ENCODE measurements at regions not wholly inside any gene's neighbourhood (a gene's known extent, or its start where the extent isn't known, plus 50 kb on each side); places are given as distances from the start of the nearest gene placed in this dataset.

- no peak for DNase-seq
- Histone ChIP-seq H3K4me3 (no peak overlapping the region), H3K9me3 (peaks cover 0 to 4% (median 0%) of the 10 kb centered on the region in 8 donors), H3K4me1 (no peaks in the 10 kb centered on the region), H3K36me3 (no peaks in the 10 kb centered on the region), H3K27me3 (replicated peaks in 1 of 7) (peaks cover 0 to 43% (median 0%) of the 10 kb centered on the region in 7 donors), H3K27ac (no peak overlapping the region)
- intact Hi-C loops (cut with DNase I; ENCODE audit: low total_unique reads) = no loop called here
- TF ChIP-seq CTCF (IDR thresholded peaks at IDR 0.05 in 8 of 11, conservative IDR thresholded peaks at IDR 0.05 in 3 of 11) = no peak
- no peak for TF ChIP-seq POLR2A (IDR thresholded peaks at IDR 0.05)
- TF ChIP-seq POLR2AphosphoS5 (IDR thresholded peaks at IDR 0.05) = no peak
- WGBS, 5 donors = 87 to 97% (median 93%) methylated on average over 1 of the region's 1 CpG
Measured at GRCh38 chr15:92528736-92529135, 126.8 kb downstream of the FAM174B start.

- 86 to 100% (median 93%) methylated on average over 2 of the region's 2 CpGs for WGBS, 5 donors
- TF ChIP-seq CTCF (IDR thresholded peaks at IDR 0.05 in 8 of 11, conservative IDR thresholded peaks at IDR 0.05 in 3 of 11) = no peak
- TF ChIP-seq POLR2A (IDR thresholded peaks at IDR 0.05) = no peak
- no peak for TF ChIP-seq POLR2AphosphoS5 (IDR thresholded peaks at IDR 0.05)
- intact Hi-C loops (cut with DNase I; ENCODE audit: low total_unique reads) = no loop called here
- Histone ChIP-seq H3K27me3 (replicated peaks in 1 of 7) (peaks cover 0 to 37% (median 0%) of the 10 kb centered on the region in 7 donors), H3K27ac (no peak overlapping the region), H3K36me3 (no peaks in the 10 kb centered on the region), H3K4me3 (no peak overlapping the region), H3K9me3 (peaks cover 0 to 4% (median 0%) of the 10 kb centered on the region in 8 donors), H3K4me1 (no peaks in the 10 kb centered on the region)
- no peak for DNase-seq
Measured at GRCh38 chr15:92527197-92527596, 128.4 kb downstream of the FAM174B start.

GRCh38 chr15:92525758-92526245 is 129.8 kb downstream of the FAM174B start:
- peaks cover 0 to 6% (median 0%) of the 10 kb centered on the region in 6 donors for H3K4me1 ChIP-seq
- H3K27me3 ChIP-seq (replicated peaks in 1 of 7) = peaks cover 0 to 26% (median 0%) of the 10 kb centered on the region in 7 donors
- H3K9me3 ChIP-seq = peaks cover 0 to 4% (median 0%) of the 10 kb centered on the region in 8 donors
- WGBS, 5 donors = 40 to 57% (median 41%) methylated on average over 3 of the region's 3 CpGs
- H3K4me3 ChIP-seq = no peak overlapping the region
- no peaks in the 10 kb centered on the region for H3K36me3 ChIP-seq
- intact Hi-C loops (cut with DNase I; ENCODE audit: low total_unique reads) = no loop called here
- H3K27ac ChIP-seq = no peak overlapping the region
- DNase-seq = no peak
- TF ChIP-seq POLR2A (IDR thresholded peaks at IDR 0.05) (no peak), POLR2AphosphoS5 (IDR thresholded peaks at IDR 0.05) (no peak), CTCF (IDR thresholded peaks at IDR 0.05 in 8 of 11, conservative IDR thresholded peaks at IDR 0.05 in 3 of 11) (no peak)

- no peak overlapping the region for H3K4me3 ChIP-seq
- no peak overlapping the region for H3K27ac ChIP-seq
- H3K36me3 ChIP-seq = no peaks in the 10 kb centered on the region
- TF ChIP-seq CTCF (IDR thresholded peaks at IDR 0.05 in 8 of 11, conservative IDR thresholded peaks at IDR 0.05 in 3 of 11) (no peak), POLR2A (IDR thresholded peaks at IDR 0.05) (no peak), POLR2AphosphoS5 (IDR thresholded peaks at IDR 0.05) (no peak)
- H3K27me3 ChIP-seq (replicated peaks in 1 of 7) = peaks cover 0 to 20% (median 0%) of the 10 kb centered on the region in 7 donors
- intact Hi-C loops (cut with DNase I; ENCODE audit: low total_unique reads) = loop anchor here (5.0 kb wide), 1 partner anchor 192 kb away; no protein-coding TSS in a partner anchor
- WGBS, 5 donors = 80 to 88% (median 85%) methylated on average over 7 of the region's 7 CpGs
- H3K9me3 ChIP-seq = peaks cover 0 to 4% (median 0%) of the 10 kb centered on the region in 8 donors
- peaks cover 0 to 6% (median 0%) of the 10 kb centered on the region in 6 donors for H3K4me1 ChIP-seq
- no peak for DNase-seq
Measured at GRCh38 chr15:92524874-92525565, 130.6 kb downstream of the FAM174B start.
